ENCODE measurements at regions not wholly inside any gene's neighbourhood (a gene's known extent, or its start where the extent isn't known, plus 50 kb on each side); places are given as distances from the start of the nearest gene placed in this dataset.

- Histone ChIP-seq H3K79me2 (ENCODE audit: control insufficient read depth, low read length) (no peaks in the 10 kb centered on the region), H3K9me2 (replicated peaks; ENCODE audit: control insufficient read depth, low read length) (no peaks in the 10 kb centered on the region), H3K4me1 (ENCODE audit: control insufficient read depth, low read length) (no peaks in the 10 kb centered on the region), H4K20me1 (ENCODE audit: control insufficient read depth, insufficient read depth, low read depth, low read length) (no peaks in the 10 kb centered on the region), H3K36me3 (ENCODE audit: control insufficient read depth, low read length) (no peaks in the 10 kb centered on the region), H3K4me3 (ENCODE audit: low read length) (no peak overlapping the region), H3K27me3 (ENCODE audit: control insufficient read depth, low read length) (no peaks in the 10 kb centered on the region), H3K27ac (ENCODE audit: low read depth, low read length) (no peak overlapping the region), H3F3A (ENCODE audit: control insufficient read depth, insufficient read depth) (no peaks in the 10 kb centered on the region), H3K9me3 (ENCODE audit: control insufficient read depth, insufficient read depth, low read length) (no peaks in the 10 kb centered on the region; the same call in 1 of the 2 replicates), H3K4me2 (ENCODE audit: low read length) (no peak overlapping the region)
- TF ChIP-seq, protein P1, sequence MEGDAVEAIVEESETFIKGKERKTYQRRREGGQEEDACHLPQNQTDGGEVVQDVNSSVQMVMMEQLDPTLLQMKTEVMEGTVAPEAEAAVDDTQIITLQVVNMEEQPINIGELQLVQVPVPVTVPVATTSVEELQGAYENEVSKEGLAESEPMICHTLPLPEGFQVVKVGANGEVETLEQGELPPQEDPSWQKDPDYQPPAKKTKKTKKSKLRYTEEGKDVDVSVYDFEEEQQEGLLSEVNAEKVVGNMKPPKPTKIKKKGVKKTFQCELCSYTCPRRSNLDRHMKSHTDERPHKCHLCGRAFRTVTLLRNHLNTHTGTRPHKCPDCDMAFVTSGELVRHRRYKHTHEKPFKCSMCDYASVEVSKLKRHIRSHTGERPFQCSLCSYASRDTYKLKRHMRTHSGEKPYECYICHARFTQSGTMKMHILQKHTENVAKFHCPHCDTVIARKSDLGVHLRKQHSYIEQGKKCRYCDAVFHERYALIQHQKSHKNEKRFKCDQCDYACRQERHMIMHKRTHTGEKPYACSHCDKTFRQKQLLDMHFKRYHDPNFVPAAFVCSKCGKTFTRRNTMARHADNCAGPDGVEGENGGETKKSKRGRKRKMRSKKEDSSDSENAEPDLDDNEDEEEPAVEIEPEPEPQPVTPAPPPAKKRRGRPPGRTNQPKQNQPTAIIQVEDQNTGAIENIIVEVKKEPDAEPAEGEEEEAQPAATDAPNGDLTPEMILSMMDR (IDR thresholded peaks at IDR 0.05; ENCODE audit: low read depth, low read length, poor library complexity, severe bottlenecking), result no peak
- TF ChIP-seq EZH2phosphoT487 (IDR thresholded peaks at IDR 0.05; ENCODE audit: borderline replicate concordance, low read length), result no peak
These were observed 766.1 kb upstream of the SALL3 start for GRCh38 chr18:78213361-78213994.

GRCh38 chr18:78221496-78221895 is 758.1 kb upstream of the SALL3 start:
- no peaks in the 10 kb centered on the region for H3F3A ChIP-seq (ENCODE audit: control insufficient read depth, insufficient read depth)
- no peak overlapping the region for H3K4me2 ChIP-seq (ENCODE audit: low read length)
- H3K27me3 ChIP-seq (ENCODE audit: control insufficient read depth, low read length), result no peaks in the 10 kb centered on the region
- H3K36me3 ChIP-seq (ENCODE audit: control insufficient read depth, low read length), result no peaks in the 10 kb centered on the region
- no peaks in the 10 kb centered on the region for H3K9me2 ChIP-seq (replicated peaks; ENCODE audit: control insufficient read depth, low read length)
- H3K27ac ChIP-seq (ENCODE audit: low read depth, low read length), result no peak overlapping the region
- H3K4me1 ChIP-seq (ENCODE audit: control insufficient read depth, low read length), result no peaks in the 10 kb centered on the region
- H3K4me3 ChIP-seq (ENCODE audit: low read length), result no peak overlapping the region
- H4K20me1 ChIP-seq (ENCODE audit: control insufficient read depth, insufficient read depth, low read depth, low read length), result no peaks in the 10 kb centered on the region
- no peaks in the 10 kb centered on the region for H3K9me3 ChIP-seq (ENCODE audit: control insufficient read depth, insufficient read depth, low read length)
- H3K79me2 ChIP-seq (ENCODE audit: control insufficient read depth, low read length), result no peaks in the 10 kb centered on the region
- TF ChIP-seq EZH2phosphoT487 (IDR thresholded peaks at IDR 0.05; ENCODE audit: borderline replicate concordance, low read length), result no peak
- TF ChIP-seq, protein P1 (IDR thresholded peaks at IDR 0.05; ENCODE audit: low read depth, low read length, poor library complexity, severe bottlenecking), result no peak

- no peaks in the 10 kb centered on the region for H3K4me1 ChIP-seq (ENCODE audit: control insufficient read depth, low read length)
- no peaks in the 10 kb centered on the region for H3K79me2 ChIP-seq (ENCODE audit: control insufficient read depth, low read length)
- H3K4me2 ChIP-seq (ENCODE audit: low read length), result no peak overlapping the region
- no peaks in the 10 kb centered on the region for H3K27me3 ChIP-seq (ENCODE audit: control insufficient read depth, low read length)
- H3F3A ChIP-seq (ENCODE audit: control insufficient read depth, insufficient read depth), result no peaks in the 10 kb centered on the region
- TF ChIP-seq EZH2phosphoT487 (IDR thresholded peaks at IDR 0.05; ENCODE audit: borderline replicate concordance, low read length), result no peak
- TF ChIP-seq, protein P1 (IDR thresholded peaks at IDR 0.05; ENCODE audit: low read depth, low read length, poor library complexity, severe bottlenecking), result no peak
- H3K36me3 ChIP-seq (ENCODE audit: control insufficient read depth, low read length), result no peaks in the 10 kb centered on the region
- no peak overlapping the region for H3K4me3 ChIP-seq (ENCODE audit: low read length)
- H3K9me3 ChIP-seq (ENCODE audit: control insufficient read depth, insufficient read depth, low read length), result peaks cover 10% of the 10 kb centered on the region; the same call in 1 of the 2 replicates
- no peaks in the 10 kb centered on the region for H4K20me1 ChIP-seq (ENCODE audit: control insufficient read depth, insufficient read depth, low read depth, low read length)
- H3K9me2 ChIP-seq (replicated peaks; ENCODE audit: control insufficient read depth, low read length), result no peaks in the 10 kb centered on the region
- H3K27ac ChIP-seq (ENCODE audit: low read depth, low read length), result no peak overlapping the region
These were observed 750.6 kb upstream of the SALL3 start for GRCh38 chr18:78228974-78229373.
